Fibroblast of the aortic adventitia (primary cell): ENCODE measurements at regions not wholly inside any gene's neighbourhood (a gene's known extent, or its start where the extent isn't known, plus 50 kb on each side); places are given as distances from the start of the nearest gene placed in this dataset.

Experiments
- DNase-seq: peaks from one replicate; pipeline ENCODE4 v3.0.0-alpha.2; 2010; ENCODE audit warnings: low read depth
- H3K4me3 ChIP-seq: 2 replicates; pipeline ENCODE4 v1.5.1; 2011; ENCODE audit warnings: low read depth, mild to moderate bottlenecking, control low read depth, low read length, moderate library complexity
- CTCF ChIP-seq: IDR thresholded peaks from 2 replicates; pipeline ENCODE4 v1.5.1; 2011; ENCODE audit warnings: mild to moderate bottlenecking, low read length, control low read depth, inconsistent platforms; ENCODE audit not compliant: insufficient read depth

GRCh38 chr1:98417820-98418219 lies 243.7 kb upstream of the SNX7 start:
- no peak for TF ChIP-seq CTCF
- H3K4me3 ChIP-seq: no peak overlapping the region
- DNase-seq: no peak

- DNase-seq: no peak
- TF ChIP-seq CTCF: no peak
- H3K4me3 ChIP-seq: no peak overlapping the region
Observed at GRCh38 chr1:98410082-98410481, 251.4 kb upstream of the SNX7 start.

- DNase-seq: no peak
- TF ChIP-seq CTCF: no peak
- H3K4me3 ChIP-seq: no peak overlapping the region
Observed at GRCh38 chr1:98406352-98407088, 255.0 kb upstream of the SNX7 start.

GRCh38 chr1:98405581-98406074 lies 255.9 kb upstream of the SNX7 start:
- no peak for DNase-seq
- H3K4me3 ChIP-seq: no peak overlapping the region
- TF ChIP-seq CTCF: no peak

GRCh38 chr1:98404866-98405265 lies 256.7 kb upstream of the SNX7 start:
- DNase-seq: no peak
- H3K4me3 ChIP-seq: no peak overlapping the region
- TF ChIP-seq CTCF: no peak

- TF ChIP-seq CTCF: no peak
- H3K4me3 ChIP-seq: no peak overlapping the region
- DNase-seq: no peak
Observed at GRCh38 chr1:98403963-98404480, 257.5 kb upstream of the SNX7 start.
